NCI-H1436 treated with DMSO at 0.1 percent for 48 hours (cell line): ENCODE measurements at regions not wholly inside any gene's neighbourhood (a gene's known extent, or its start where the extent isn't known, plus 50 kb on each side); places are given as distances from the start of the nearest gene placed in this dataset.

Experiments
- DNase-seq: peaks from one replicate; lab custom pipeline; 2025; lab: John Stamatoyannopoulos, UW

GRCh38 chr16:6498858-6499257 lies 833.8 kb upstream of the RBFOX1 start:
- no peak for DNase-seq

GRCh38 chr16:6496996-6497395 lies 835.6 kb upstream of the RBFOX1 start:
- DNase-seq: no peak

- no peak for DNase-seq
Observed at GRCh38 chr16:6495486-6496210, 837.0 kb upstream of the RBFOX1 start.

- no peak for DNase-seq
Observed at GRCh38 chr16:6494716-6495115, 837.9 kb upstream of the RBFOX1 start.

- no peak for DNase-seq
Observed at GRCh38 chr16:6493555-6493954, 839.1 kb upstream of the RBFOX1 start.

- DNase-seq: no peak
Observed at GRCh38 chr16:6492742-6493141, 839.9 kb upstream of the RBFOX1 start.

- DNase-seq: no peak
Observed at GRCh38 chr16:6484935-6485334, 847.7 kb upstream of the RBFOX1 start.

- DNase-seq: no peak
Observed at GRCh38 chr16:6484081-6484480, 848.6 kb upstream of the RBFOX1 start.

- DNase-seq: no peak
Observed at GRCh38 chr16:6483469-6484033, 849.1 kb upstream of the RBFOX1 start.

GRCh38 chr16:6482696-6483468 lies 849.8 kb upstream of the RBFOX1 start:
- DNase-seq: no peak

- DNase-seq: no peak
Observed at GRCh38 chr16:6481894-6482293, 850.8 kb upstream of the RBFOX1 start.

- no peak for DNase-seq
Observed at GRCh38 chr16:6453742-6454141, 878.9 kb upstream of the RBFOX1 start.

GRCh38 chr16:6447021-6447790 lies 885.4 kb upstream of the RBFOX1 start:
- DNase-seq: no peak

- DNase-seq: no peak
Observed at GRCh38 chr16:6446370-6446769, 886.3 kb upstream of the RBFOX1 start.

GRCh38 chr16:6439129-6439528 lies 893.5 kb upstream of the RBFOX1 start:
- no peak for DNase-seq

GRCh38 chr16:6428861-6429260 lies 903.8 kb upstream of the RBFOX1 start:
- no peak for DNase-seq

GRCh38 chr16:6427621-6428020 lies 905.0 kb upstream of the RBFOX1 start:
- DNase-seq: no peak

- DNase-seq: no peak
Observed at GRCh38 chr16:6407596-6407995, 925.0 kb upstream of the RBFOX1 start.

- DNase-seq: no peak
Observed at GRCh38 chr16:6406028-6406427, 926.6 kb upstream of the RBFOX1 start.

- no peak for DNase-seq
Observed at GRCh38 chr16:6382924-6383459, 949.7 kb upstream of the RBFOX1 start.

- no peak for DNase-seq
Observed at GRCh38 chr16:6381896-6382295, 950.7 kb upstream of the RBFOX1 start.

GRCh38 chr16:6377956-6378355 lies 954.7 kb upstream of the RBFOX1 start:
- no peak for DNase-seq
